ENCODE measurements at regions not wholly inside any gene's neighbourhood (a gene's known extent, or its start where the extent isn't known, plus 50 kb on each side); places are given as distances from the start of the nearest gene placed in this dataset.
"Not testable (repeated sequence)": the region's sequence is repeated elsewhere in the genome, so short reads cannot be mapped to it uniquely, and the experiment has no call there.

- no peak for DNase-seq (ENCODE audit: low read depth, low spot score)
Measured at GRCh38 chr9:742914-743589, 98.4 kb upstream of the DMRT1 start.

GRCh38 chr9:744046-744712 lies 97.3 kb upstream of the DMRT1 start:
- DNase-seq (ENCODE audit: low read depth, low spot score): no peak

GRCh38 chr9:744790-745484 lies 96.6 kb upstream of the DMRT1 start:
- no peak for DNase-seq (ENCODE audit: low read depth, low spot score)

GRCh38 chr9:745761-746380 lies 95.6 kb upstream of the DMRT1 start:
- no peak for DNase-seq (ENCODE audit: low read depth, low spot score)

- no peak for DNase-seq (ENCODE audit: low read depth, low spot score)
Measured at GRCh38 chr9:746661-747434, 94.6 kb upstream of the DMRT1 start.

GRCh38 chr9:747567-747966 lies 93.9 kb upstream of the DMRT1 start:
- no peak for DNase-seq (ENCODE audit: low read depth, low spot score)

- no peak for DNase-seq (ENCODE audit: low read depth, low spot score)
Measured at GRCh38 chr9:748861-749497, 92.5 kb upstream of the DMRT1 start.

- no peak for DNase-seq (ENCODE audit: low read depth, low spot score)
Measured at GRCh38 chr9:749716-750115, 91.8 kb upstream of the DMRT1 start.

- DNase-seq (ENCODE audit: low read depth, low spot score): no peak
Measured at GRCh38 chr9:750249-750967, 91.1 kb upstream of the DMRT1 start.

GRCh38 chr9:751137-752051 lies 90.1 kb upstream of the DMRT1 start:
- DNase-seq (ENCODE audit: low read depth, low spot score): no peak

- DNase-seq (ENCODE audit: low read depth, low spot score): peak; percentile 59
Measured at GRCh38 chr9:752201-752600, 89.3 kb upstream of the DMRT1 start.

- no peak for DNase-seq (ENCODE audit: low read depth, low spot score)
Measured at GRCh38 chr9:752681-753200, 88.8 kb upstream of the DMRT1 start.

GRCh38 chr9:753734-754133 lies 87.8 kb upstream of the DMRT1 start:
- DNase-seq (ENCODE audit: low read depth, low spot score): not testable (repeated sequence)

- DNase-seq (ENCODE audit: low read depth, low spot score): no peak
Measured at GRCh38 chr9:754150-754931, 87.2 kb upstream of the DMRT1 start.

- DNase-seq (ENCODE audit: low read depth, low spot score): peak; percentile 75
Measured at GRCh38 chr9:755454-756381, 85.8 kb upstream of the DMRT1 start.

- no peak for DNase-seq (ENCODE audit: low read depth, low spot score)
Measured at GRCh38 chr9:757246-757881, 84.1 kb upstream of the DMRT1 start.

GRCh38 chr9:758146-758545 lies 83.4 kb upstream of the DMRT1 start:
- DNase-seq (ENCODE audit: low read depth, low spot score): no peak
